HT-29 (cell line): ENCODE measurements at regions not wholly inside any gene's neighbourhood (a gene's known extent, or its start where the extent isn't known, plus 50 kb on each side); places are given as distances from the start of the nearest gene placed in this dataset.

ENCODE experiments used
- DNase-seq: peaks from one replicate; pipeline ENCODE4 v3.0.0-alpha.2; 2015; ENCODE audit warnings: low spot score

GRCh38 chr1:5238351-5239130 lies 584.1 kb downstream of the AJAP1 start:
- no peak for DNase-seq

GRCh38 chr1:5235355-5235899 lies 581.0 kb downstream of the AJAP1 start:
- DNase-seq = no peak

DNA sequence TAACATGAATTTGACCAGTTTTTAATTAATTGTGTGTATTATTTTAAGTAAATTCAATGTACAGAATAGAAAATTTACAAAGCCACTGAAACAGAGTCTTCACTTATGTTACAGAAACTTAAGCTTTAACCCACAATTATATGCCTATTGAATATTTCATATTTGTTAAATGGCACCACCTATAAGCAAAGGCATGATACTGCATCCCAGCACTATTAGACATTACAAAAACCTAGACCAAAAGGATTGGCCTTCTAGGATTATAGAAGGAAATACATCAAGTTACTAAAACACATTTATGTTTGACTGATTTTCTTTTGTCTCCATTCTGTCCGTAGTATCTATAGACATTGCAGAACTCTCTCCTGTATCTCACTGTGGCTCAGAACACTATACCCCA lies 578.1 kb downstream of the AJAP1 start:
- DNase-seq = no peak

DNA sequence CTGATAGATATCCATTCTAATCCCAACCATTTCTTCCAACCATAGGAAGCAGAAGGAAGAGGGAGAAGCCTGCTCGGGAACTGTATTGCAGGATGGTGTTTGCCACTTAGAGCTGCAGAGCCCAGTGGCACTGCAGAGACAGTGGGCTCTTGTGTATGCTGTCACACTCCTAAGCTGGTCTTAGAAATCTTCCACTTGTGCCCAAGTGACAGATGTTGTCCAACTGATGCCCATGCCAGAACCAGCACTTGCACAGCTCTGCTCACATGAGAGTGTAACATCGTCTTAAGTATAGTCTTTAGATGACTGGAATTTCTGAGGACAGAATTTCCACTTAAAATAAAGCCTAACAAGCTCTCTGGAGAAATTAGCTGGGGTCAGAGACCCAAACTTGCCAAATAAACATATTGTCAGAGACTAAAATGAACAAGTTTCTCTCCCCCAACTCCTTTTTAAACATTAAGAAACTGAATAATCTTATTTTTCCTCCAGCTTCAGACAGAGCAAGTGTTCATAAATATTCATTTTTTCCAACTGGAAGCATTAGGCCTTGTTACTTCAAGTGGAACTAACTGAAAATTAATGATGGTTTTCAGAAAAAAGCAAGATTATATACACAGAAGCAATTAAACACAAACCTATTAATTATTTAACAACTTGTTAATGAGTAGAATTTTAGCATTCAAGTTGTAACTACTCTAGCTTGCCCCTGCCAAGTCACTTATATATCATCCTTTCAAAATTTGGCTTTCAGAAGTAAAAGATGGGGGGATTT lies 577.3 kb downstream of the AJAP1 start:
- no peak for DNase-seq

DNA sequence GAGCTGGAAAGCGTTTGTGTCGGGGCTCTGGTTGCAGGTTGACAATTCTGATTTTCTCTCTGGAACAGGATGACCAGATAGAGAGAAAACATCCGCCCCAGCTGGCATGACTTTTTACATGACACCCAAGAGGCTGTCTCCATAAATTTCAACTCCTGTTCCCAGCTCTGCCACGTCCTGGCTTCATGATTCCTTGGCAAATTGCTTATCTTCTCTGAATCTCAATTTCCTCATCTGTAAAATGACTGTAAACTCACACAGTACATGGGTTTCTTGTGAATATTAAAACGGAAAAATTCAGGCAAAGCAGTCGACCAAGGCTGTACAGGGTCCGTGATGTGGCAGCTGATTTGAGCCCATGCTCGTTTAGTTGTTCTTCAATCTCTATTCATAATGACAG lies 572.7 kb downstream of the AJAP1 start:
- DNase-seq = no peak

DNA sequence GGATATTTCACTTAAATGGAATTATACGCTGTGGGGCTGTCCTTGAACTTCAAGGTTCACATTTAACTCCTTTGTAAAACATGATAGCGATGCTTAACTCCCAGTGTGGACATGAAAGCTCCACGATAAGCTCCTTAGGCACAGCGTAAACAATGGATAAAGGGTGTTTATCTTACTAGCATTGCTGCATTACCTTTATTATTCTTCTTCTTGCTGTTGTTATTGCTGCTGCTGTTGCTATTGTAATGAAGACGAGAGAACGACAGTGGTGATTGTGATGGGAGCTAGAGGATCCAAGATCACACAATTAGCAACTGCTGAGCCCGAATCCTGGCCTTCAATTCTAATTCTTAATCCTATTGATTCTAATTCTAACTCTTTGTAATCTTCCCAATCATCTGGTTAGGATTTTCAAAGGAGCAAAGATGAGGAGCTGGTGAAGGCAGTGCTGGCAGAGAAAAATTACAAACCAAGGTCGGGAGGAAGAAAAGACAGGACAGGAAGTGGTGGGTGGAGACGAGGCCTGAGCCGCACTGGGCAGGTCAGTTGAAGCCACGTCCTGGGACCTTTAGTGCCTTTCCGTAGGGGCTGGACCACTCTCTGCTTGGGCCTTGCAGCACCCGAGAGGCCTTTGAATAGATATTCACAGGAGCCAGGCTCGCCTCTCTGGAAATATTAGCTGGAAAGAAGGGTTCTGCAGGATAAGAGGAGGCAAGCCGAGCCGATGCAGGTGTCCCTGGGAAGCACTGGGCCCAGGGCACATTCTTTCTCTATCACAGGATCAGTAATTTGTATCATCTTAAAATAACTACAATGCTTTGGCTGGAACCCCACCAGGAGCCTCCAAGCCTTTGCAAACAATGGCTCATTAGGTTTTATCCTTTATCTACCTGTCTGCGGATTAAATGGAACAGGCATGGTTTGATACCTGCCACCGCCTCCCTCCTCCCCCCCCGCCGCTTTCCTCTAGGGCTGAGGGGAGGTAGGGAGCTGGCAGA lies 571.6 kb downstream of the AJAP1 start:
- DNase-seq = no peak

DNA sequence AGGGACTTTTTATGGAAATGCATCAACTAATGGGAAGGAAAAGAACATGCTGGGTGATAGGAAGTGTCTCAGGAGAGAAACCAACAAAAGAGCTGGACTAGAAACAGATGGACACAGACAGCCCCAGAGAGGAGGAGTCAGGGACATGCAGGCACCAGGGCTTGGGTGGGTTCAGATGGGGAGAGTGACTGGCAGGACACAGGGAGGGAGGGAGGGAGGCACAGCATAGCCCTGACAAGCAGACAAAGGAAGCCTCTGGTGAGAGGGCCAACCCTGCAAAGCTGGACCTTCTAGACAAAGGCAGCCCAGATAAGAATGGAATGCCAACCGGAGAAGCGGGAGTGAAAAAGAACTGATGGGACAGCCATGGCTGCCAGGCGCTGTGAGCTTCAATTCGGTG lies 568.8 kb downstream of the AJAP1 start:
- DNase-seq = no peak

DNA sequence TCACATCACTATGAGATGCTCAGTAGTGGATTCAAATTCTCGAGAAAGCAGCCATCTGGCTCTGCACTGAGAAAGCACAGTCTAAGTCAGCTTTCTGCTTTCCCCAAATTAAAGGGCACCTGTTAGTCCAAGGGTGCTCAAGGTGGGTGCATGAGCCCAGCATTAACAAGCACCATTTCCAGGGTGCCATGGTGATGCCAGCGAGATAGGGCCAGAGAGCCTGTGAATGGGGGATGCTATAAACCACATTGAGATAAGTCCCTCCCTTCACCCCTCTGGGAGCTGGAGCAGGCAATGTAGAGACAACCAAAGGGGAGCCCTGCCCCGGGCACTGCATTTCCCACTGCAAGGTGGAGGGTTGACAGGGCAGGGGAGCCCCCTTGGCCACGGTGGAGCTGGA lies 568.2 kb downstream of the AJAP1 start:
- DNase-seq = no peak

DNA sequence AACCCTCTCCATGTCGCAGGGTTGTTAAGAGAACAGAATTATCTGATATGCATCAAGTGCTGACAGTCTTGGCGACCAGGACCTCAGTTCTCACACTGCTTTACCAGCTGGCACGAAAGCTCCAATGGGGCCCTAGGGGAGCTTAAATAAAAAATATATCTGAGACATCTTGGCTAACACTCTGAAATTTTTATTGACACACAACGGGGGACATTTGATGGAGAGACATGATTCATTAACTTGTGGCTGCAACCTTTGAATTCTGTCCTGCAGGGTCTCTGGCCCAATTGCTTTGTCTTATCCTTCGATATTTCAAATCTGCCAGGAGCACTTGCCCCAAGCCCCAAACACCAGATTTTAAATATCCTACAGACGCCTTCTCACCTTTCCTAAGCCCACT lies 567.0 kb downstream of the AJAP1 start:
- no peak for DNase-seq

DNA sequence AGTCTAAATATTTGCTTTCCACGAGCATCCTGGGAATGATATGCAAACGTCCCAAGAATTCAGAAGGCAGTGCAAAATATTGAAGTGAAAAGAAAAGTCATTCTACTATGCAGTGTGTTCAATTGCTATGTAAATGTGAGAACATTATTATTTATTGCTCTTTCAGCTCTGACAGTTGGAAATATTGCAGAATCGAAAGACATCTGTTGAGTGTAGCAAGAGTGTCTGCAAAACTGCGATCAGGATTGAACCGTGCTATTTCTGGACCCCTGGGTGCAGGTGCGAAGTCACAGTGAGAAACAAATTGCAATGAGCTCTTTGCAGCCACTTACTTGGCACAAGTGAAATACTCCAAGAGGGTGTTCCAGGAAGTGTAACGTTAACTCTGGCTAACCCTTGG lies 566.4 kb downstream of the AJAP1 start:
- DNase-seq = no peak

- DNase-seq = no peak
Observed at GRCh38 chr1:5220421-5220820, 566.0 kb downstream of the AJAP1 start.

- no peak for DNase-seq
Observed at GRCh38 chr1:5200006-5200405, 545.6 kb downstream of the AJAP1 start.

DNA sequence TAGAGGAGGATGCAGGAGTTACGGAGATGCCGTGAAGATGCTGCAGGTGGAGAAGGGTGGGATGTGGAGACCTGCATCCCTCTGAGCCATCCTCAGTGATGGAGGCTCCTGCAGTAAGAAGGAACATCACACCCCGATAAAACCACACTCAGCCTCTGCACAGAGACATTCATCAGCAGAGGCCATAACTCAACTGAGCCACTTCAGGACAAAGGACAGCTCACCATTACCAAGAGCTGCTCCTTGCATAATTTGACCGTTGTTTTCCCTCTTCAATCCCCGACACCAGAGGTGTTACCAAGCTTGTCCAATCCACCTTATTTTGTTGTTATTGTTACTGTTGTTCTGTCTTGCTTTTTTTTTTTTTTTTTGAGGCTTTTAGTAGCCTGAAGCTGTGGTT lies 543.9 kb downstream of the AJAP1 start:
- DNase-seq = no peak

DNA sequence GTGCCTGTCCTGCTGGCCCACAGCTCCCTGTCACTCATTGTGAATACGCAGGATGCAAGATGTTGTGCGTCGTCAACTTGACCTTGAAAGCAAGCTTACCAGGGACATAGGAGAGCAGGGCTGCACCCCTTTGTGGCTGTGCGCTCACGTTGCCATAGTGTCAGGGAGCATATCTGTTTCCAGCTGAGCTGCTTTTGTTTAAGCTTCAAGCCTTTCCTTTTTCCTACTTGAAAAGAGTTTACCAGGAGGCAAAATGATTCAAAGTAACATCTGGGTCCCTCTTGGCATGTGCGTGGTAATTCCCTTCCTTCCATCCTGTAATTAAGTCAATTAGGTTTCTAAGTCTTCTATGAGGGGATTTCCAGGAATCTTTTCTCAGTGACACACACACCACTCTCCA lies 537.1 kb downstream of the AJAP1 start:
- no peak for DNase-seq

DNA sequence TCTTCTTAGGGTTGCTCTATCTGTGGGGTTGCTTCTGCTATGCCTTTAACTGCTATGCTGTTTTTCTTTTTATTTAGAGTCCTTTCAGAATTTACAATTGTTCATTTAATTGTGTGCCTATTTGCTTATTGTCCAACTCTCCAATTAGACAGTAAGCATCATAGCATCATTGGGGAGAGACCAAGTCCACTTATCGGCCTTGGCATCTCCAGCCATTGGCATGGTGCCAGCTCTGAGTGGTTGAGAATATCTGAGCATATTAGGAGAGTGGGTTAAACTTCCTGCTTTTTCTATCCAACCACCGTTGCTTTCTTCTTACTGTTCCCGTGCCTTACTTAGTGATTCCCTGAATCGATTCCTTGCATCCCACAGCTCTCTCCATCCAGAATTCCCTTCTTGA lies 535.0 kb downstream of the AJAP1 start:
- no peak for DNase-seq

- DNase-seq = no peak
Observed at GRCh38 chr1:5165762-5166161, 511.4 kb downstream of the AJAP1 start.

DNA sequence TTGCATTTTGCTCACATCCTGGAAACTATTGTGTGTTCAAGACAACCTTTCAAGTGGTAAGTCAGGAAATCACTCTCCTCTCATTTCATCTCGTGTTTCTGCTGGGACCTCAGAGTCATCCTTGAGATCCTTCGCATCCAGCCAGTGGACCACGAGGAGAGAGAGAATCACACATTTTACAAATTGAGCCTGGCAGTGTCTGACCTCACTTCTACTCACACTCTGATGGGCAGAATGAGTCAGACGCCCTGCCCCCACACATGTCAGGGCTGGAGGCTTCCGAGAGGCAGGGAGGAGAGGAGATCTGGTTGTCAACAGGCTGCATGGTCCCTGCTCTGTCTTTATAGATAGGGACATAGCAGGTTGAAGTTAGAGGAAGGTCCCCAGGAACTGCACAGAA lies 509.7 kb downstream of the AJAP1 start:
- DNase-seq = no peak

- no peak for DNase-seq
Observed at GRCh38 chr1:5161372-5161771, 507.0 kb downstream of the AJAP1 start.

DNA sequence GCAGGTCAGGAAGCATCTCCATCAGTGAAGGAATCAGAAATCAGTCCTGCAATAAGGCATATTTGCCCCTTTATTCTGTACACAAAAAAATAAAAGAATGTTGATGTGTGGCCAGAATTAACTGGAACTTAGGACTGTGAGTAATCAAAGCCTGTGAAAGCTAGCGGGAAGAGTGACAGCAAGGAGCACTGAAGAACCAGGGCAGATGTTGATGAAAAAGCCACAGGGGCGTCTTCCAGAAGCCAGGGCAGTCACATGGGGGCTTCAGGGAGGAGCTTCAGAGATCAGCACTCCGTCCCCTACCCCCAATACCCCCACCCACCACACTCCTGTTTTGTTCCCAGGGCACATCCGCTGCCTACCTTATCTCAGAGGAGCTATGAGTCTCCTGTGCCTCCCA lies 502.8 kb downstream of the AJAP1 start:
- no peak for DNase-seq

GRCh38 chr1:5156416-5157120 lies 502.2 kb downstream of the AJAP1 start:
- no peak for DNase-seq

DNA sequence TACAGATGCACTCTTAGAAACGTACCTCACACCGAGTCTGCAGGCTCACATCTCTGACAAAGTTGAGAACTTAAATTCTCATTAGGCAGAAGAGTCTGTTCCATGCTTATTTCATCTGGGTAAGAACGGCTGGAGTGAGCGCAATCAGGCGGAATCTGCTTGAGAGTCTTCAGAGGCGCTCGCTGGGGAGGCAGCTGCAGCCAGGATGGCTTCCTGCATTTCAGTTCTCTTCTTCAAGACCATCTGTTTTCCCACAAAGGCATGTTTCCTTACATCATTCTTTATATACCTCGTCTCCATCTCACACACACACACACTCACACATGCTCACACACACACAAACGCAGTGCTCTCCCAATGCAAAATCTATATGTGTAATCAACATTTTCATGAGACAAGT lies 497.1 kb downstream of the AJAP1 start:
- DNase-seq = no peak
